ENCODE measurements at regions not wholly inside any gene's neighbourhood (a gene's known extent, or its start where the extent isn't known, plus 50 kb on each side); places are given as distances from the start of the nearest gene placed in this dataset.

DNA sequence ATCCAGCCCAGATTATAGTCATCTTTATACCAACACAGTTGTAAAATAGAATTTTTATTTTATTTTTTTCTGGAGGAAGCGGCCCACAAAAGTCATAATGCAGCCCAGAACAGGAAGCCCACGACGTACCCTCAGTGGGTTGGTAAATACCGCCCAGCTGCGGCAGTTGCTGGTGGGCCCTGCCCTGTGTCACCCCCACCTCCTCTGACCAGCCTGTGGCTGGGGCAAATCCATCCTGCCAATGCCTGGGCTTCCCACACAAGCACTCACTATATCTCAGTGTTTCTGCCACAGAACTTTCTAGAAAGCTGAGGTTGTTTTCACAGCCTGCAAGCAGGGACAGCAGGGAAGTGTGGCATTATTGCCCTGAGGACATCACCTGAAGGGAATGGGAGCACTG is 171.4 kb upstream of the GSC start (continued):
- TF ChIP-seq, protein P1, sequence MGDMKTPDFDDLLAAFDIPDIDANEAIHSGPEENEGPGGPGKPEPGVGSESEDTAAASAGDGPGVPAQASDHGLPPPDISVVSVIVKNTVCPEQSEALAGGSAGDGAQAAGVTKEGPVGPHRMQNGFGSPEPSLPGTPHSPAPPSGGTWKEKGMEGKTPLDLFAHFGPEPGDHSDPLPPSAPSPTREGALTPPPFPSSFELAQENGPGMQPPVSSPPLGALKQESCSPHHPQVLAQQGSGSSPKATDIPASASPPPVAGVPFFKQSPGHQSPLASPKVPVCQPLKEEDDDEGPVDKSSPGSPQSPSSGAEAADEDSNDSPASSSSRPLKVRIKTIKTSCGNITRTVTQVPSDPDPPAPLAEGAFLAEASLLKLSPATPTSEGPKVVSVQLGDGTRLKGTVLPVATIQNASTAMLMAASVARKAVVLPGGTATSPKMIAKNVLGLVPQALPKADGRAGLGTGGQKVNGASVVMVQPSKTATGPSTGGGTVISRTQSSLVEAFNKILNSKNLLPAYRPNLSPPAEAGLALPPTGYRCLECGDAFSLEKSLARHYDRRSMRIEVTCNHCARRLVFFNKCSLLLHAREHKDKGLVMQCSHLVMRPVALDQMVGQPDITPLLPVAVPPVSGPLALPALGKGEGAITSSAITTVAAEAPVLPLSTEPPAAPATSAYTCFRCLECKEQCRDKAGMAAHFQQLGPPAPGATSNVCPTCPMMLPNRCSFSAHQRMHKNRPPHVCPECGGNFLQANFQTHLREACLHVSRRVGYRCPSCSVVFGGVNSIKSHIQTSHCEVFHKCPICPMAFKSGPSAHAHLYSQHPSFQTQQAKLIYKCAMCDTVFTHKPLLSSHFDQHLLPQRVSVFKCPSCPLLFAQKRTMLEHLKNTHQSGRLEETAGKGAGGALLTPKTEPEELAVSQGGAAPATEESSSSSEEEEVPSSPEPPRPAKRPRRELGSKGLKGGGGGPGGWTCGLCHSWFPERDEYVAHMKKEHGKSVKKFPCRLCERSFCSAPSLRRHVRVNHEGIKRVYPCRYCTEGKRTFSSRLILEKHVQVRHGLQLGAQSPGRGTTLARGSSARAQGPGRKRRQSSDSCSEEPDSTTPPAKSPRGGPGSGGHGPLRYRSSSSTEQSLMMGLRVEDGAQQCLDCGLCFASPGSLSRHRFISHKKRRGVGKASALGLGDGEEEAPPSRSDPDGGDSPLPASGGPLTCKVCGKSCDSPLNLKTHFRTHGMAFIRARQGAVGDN (IDR thresholded peaks at IDR 0.05), result no peak
- TF ChIP-seq MEF2B (IDR thresholded peaks at IDR 0.05; ENCODE audit: partially characterized antibody, poor library complexity, severe bottlenecking), result no peak
- no peak for TF ChIP-seq KLF5 (IDR thresholded peaks at IDR 0.05; ENCODE audit: partially characterized antibody)

DNA sequence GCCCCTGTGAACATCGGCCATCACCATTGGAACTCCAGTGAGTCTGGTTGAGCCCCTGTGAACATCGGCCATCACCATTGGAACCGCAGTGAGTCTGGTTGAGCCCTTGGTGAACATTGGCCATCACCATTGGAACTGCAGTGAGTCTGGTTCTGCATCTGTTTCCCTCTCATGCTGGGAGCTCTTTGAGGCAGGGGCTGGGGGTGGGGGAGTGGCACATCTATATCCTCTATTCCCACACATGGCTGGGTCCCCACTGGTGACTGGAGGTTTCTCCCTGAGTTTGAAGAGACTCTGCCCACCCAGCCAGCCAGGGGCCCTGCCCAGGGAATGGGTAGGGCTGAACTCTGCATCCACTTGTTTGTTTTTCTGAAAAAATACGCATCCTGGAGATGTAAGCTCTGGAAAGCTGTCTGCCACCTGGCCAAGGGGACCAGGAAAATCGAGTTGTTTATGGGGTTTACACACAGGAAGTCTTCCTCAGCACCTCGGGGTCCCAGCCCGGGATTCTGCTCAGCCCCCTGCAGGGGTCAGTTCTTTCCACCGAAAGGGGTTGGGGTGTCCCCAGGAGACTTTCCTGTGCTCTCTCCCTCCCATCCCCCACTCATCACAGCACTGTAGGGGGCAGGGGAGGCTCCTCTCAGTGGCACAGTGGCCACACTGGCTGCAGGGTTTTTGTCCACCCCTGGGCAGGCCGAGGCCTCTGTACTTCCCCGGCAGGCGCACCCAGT is 170.5 kb upstream of the GSC start:
- Histone ChIP-seq H3K4me1 (ENCODE audit: control insufficient read depth, insufficient read depth, low read length) (no peaks in the 10 kb centered on the region), H4K20me1 (ENCODE audit: control insufficient read depth, insufficient read depth) (no peaks in the 10 kb centered on the region), H3K36me3 (ENCODE audit: control insufficient read depth in 2 of 2, insufficient read depth in 2 of 2, low read length in 1 of 2) (no peaks in the 10 kb centered on the region), H3K4me2 (ENCODE audit: control insufficient read depth, insufficient read depth) (no peak overlapping the region), H3K9ac (ENCODE audit: control insufficient read depth, insufficient read depth, low read length) (no peak overlapping the region), H3K27me3 (replicated peaks in 1 of 2; ENCODE audit: control insufficient read depth in 2 of 2, insufficient read depth in 2 of 2, low read length in 1 of 2) (no peaks in the 10 kb centered on the region; a peak in 1 of 4 replicates), H3K9me3 (replicated peaks; ENCODE audit: control insufficient read depth, insufficient read depth, low read length) (no peaks in the 10 kb centered on the region), H3K79me2 (ENCODE audit: control insufficient read depth, insufficient read depth, low read length) (no peaks in the 10 kb centered on the region), H3K27ac (ENCODE audit: control insufficient read depth, insufficient read depth) (no peak overlapping the region), H2AFZ (ENCODE audit: control insufficient read depth, low read depth, low read length) (no peak overlapping the region), H3K4me3 (no peak overlapping the region)
- intact Hi-C loops (cut with micrococcal nuclease; ENCODE audit: unreplicated experiment) (no loop called here), in situ Hi-C loops (cut with MboI) (no loop called here)
- ChIA-PET CTCF (no interaction called here), RAD21 (ENCODE audit: unreplicated experiment) (no interaction called here), POLR2A (interaction anchor here (0.5 kb wide), 1 partner anchor 238 kb away, joined by 5 read pairs; no protein-coding TSS in a partner anchor), SMC1A (ENCODE audit: uncharacterized antibody, unreplicated experiment) (interaction anchor here (0.7 kb wide), 1 partner anchor 459 kb away, joined by 3 read pairs; no protein-coding TSS in a partner anchor)
- FAIRE-seq, result no peak
- WGBS (ENCODE audit: insufficient coverage, insufficient replicate concordance, low lambda C conversion rate, missing lambda C conversion rate), result 58% methylated on average over 11 of the region's 11 CpGs
- no TSS peak for BruUV-seq (replicated peaks)
- no peak for ATAC-seq
- DNase-seq (ENCODE audit: low read depth, low spot score), result no peak
- TF ChIP-seq ZNF274 (IDR thresholded peaks at IDR 0.05; ENCODE audit: insufficient read depth, insufficient read length) (no peak), EZH2 (IDR thresholded peaks at IDR 0.05; ENCODE audit: borderline replicate concordance, control insufficient read depth, low read depth, low read length) (no peak), CHD2 (IDR thresholded peaks at IDR 0.05; ENCODE audit: borderline replicate concordance, low read depth, low read length) (no peak), FOS (IDR thresholded peaks at IDR 0.05; ENCODE audit: borderline replicate concordance, extremely low read depth, insufficient read length) (no peak), CREB1 (IDR thresholded peaks at IDR 0.05; ENCODE audit: low read depth) (no peak), NFIC (IDR thresholded peaks at IDR 0.05; ENCODE audit: low read depth, low read length) (no peak)
- TF ChIP-seq, protein P2, sequence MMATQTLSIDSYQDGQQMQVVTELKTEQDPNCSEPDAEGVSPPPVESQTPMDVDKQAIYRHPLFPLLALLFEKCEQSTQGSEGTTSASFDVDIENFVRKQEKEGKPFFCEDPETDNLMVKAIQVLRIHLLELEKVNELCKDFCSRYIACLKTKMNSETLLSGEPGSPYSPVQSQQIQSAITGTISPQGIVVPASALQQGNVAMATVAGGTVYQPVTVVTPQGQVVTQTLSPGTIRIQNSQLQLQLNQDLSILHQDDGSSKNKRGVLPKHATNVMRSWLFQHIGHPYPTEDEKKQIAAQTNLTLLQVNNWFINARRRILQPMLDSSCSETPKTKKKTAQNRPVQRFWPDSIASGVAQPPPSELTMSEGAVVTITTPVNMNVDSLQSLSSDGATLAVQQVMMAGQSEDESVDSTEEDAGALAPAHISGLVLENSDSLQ (IDR thresholded peaks at IDR 0.05), result no peak
- TF ChIP-seq, protein P3, sequence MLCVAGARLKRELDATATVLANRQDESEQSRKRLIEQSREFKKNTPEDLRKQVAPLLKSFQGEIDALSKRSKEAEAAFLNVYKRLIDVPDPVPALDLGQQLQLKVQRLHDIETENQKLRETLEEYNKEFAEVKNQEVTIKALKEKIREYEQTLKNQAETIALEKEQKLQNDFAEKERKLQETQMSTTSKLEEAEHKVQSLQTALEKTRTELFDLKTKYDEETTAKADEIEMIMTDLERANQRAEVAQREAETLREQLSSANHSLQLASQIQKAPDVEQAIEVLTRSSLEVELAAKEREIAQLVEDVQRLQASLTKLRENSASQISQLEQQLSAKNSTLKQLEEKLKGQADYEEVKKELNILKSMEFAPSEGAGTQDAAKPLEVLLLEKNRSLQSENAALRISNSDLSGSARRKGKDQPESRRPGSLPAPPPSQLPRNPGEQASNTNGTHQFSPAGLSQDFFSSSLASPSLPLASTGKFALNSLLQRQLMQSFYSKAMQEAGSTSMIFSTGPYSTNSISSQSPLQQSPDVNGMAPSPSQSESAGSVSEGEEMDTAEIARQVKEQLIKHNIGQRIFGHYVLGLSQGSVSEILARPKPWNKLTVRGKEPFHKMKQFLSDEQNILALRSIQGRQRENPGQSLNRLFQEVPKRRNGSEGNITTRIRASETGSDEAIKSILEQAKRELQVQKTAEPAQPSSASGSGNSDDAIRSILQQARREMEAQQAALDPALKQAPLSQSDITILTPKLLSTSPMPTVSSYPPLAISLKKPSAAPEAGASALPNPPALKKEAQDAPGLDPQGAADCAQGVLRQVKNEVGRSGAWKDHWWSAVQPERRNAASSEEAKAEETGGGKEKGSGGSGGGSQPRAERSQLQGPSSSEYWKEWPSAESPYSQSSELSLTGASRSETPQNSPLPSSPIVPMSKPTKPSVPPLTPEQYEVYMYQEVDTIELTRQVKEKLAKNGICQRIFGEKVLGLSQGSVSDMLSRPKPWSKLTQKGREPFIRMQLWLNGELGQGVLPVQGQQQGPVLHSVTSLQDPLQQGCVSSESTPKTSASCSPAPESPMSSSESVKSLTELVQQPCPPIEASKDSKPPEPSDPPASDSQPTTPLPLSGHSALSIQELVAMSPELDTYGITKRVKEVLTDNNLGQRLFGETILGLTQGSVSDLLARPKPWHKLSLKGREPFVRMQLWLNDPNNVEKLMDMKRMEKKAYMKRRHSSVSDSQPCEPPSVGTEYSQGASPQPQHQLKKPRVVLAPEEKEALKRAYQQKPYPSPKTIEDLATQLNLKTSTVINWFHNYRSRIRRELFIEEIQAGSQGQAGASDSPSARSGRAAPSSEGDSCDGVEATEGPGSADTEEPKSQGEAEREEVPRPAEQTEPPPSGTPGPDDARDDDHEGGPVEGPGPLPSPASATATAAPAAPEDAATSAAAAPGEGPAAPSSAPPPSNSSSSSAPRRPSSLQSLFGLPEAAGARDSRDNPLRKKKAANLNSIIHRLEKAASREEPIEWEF (IDR thresholded peaks at IDR 0.05; ENCODE audit: insufficient replicate concordance, low read depth, low read length), result no peak

Measured in GM12878 (cell line).